HL-60 (cell line): ENCODE measurements at regions not wholly inside any gene's neighbourhood (a gene's known extent, or its start where the extent isn't known, plus 50 kb on each side); places are given as distances from the start of the nearest gene placed in this dataset.

ENCODE experiments used
- CTCF ChIP-seq: IDR thresholded peaks from one replicate; pipeline ENCODE4 v1.5.1; 2011; ENCODE audit warnings: low read length, control low read depth, inconsistent platforms; ENCODE audit not compliant: insufficient read depth
- POLR2AphosphoS5 ChIP-seq: IDR thresholded peaks from 2 replicates; pipeline ENCODE4 v1.6.1; 2012; ENCODE audit warnings: low read depth

- TF ChIP-seq CTCF (no peak), POLR2AphosphoS5 (no peak)
These were observed 337.2 kb upstream of the SALL3 start for GRCh38 chr18:78642296-78642951.
